NCI-H146 (cell line): ENCODE measurements at regions not wholly inside any gene's neighbourhood (a gene's known extent, or its start where the extent isn't known, plus 50 kb on each side); places are given as distances from the start of the nearest gene placed in this dataset.
"Not testable (repeated sequence)": the region's sequence is repeated elsewhere in the genome, so short reads cannot be mapped to it uniquely, and the experiment has no call there.

Experiments
- DNase-seq: peaks from one replicate; lab custom pipeline; 2025; lab: John Stamatoyannopoulos, UW

DNA sequence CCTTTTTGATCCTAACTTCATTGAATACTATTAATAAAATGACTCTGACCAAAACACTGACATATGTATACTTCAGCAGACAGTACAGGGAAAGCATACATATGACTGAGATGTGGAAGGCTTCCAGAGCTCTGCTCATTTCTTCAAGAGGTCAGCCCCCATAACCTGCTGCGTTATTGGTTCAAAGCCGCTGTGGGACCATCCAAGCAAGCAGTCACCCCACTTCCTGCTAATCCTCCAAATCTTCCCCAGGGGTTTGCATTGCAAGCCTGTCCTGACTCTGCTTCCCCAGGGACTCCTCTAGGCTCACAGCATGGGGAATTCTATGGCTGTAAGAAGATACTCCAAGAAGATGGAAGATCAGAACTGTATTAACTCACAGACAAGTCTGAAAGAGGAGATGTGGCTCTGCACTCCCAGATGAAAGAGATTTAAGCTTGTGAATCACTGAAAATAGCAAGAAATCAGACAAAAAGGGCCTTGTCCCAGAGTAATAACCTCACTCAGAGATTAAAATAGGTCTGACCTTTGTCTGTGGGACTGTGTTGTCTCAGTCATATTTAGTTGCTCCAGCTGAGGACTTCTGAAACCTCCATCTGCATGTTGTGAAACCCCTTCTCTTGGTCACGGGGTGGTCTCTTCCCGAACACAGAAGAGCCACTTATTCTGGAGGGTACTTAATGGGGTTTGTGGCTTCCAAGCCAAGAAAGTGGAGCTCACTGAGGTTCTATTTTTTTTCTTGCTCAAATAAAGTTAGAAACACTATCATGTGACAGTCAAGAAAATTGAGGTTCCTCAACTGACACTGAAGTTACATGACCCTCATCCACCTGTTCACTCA, 101.5 kb upstream of the MARCKS start:
- DNase-seq, result no peak

DNA sequence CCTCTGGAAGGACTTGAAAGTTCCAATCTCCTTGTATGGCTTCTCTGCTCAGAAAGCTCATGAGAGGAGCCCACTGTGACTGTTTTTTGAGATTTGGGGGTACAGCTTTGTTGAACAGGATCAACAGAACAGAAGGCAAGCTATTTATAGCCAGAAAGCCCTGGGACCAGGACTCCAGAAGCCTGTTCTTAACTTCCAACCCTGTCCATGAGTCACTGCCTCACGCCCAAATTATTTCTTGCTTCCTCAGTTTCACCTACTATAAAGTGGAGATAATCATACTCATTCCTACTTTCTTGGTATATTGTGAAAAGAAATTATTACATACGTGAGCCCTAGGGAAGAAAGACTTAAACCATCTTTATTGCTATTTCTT, 100.9 kb upstream of the MARCKS start:
- DNase-seq, result no peak

DNA sequence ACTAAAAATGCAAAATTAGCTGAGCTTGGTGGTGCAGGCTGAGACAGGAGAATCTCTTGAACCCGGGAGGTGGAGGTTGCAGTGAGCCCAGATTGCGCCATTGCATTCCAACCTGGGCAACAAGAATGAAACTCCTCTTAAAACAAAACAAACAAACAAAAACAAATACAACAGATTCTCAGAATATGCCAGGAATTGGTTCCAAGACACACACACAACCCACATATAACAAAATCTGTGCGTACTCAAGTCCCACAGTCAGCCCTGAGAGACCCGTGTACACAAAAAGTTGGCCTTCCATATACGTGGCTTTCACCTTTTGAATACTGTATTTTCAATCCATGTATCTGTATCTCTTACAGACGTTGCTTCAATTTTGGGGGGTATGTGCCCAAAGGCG, 98.9 kb upstream of the MARCKS start:
- no peak for DNase-seq

DNA sequence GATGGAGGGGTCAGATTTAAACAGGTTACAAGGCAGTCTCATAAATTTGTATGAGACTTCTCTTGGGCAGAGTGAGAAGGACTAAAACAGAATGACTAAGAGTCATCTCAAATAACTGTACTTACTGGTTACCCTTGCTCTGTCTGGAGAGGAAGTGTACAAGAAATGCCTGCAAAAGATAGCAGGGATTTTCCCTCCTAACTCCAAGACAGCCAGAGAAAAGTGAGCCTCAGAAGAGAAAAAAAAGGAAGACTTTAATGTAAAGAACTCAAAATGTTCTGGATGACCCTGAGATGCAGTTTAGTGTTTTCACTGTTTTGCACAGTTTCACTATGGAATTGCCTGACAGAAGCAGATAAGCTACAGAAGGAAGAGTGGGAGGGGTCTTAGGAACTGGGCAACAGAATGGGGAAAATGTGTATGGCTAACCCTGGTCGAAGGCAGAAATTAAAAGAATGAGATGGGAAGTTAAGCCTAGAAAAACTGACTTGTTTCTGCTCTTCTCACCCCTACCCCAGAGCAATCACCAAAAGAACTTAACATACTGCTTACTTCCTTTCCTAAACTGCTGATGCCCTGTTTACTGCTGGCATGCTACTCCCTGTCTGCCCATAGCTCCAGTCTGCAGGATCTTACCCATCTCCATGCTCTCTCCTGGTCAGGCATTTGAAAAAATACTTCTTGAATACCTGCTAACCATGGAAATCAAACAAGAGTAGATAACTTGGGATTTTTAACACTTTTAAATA, 98.1 kb upstream of the MARCKS start:
- no peak for DNase-seq

DNA sequence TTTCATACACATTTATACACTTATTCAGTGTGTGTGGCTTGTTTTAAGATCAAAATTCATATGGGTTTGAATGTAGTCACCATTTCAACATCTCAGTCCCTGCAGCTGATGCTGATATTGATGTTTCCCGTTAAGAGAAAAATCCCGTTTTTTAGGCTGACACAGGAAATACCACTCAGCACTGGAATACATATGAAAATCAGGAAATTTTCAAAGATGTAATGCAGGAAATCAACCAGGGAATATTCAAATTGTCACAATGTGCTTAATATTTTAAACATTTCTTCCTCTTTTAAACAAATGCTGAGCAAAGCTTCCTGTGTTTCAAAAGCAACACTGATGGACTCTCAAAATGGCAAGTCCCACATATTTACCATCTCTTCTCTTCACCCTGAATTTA, 94.5 kb upstream of the MARCKS start:
- DNase-seq, result no peak

DNA sequence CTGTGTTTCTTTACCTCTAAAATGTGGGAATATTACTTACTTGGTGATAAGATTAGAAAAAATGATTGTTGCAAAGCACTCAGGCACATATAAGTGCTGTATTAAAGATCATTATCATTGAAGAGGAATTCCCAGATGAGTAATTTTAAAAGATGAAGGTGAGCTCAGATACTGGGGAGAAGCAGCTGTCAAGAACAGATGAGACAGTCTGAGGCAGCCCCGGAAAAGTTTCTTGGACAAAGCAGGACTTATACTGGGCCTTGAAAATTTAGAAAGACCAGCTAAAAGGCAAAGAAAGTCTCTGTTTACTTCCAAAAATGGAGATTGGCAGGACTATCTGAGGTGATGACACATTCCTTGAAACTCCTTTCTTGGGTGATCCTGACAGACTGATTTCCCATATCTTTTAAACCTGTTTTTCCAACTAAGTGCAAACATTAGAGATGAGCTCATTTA, 93.8 kb upstream of the MARCKS start:
- no peak for DNase-seq

DNA sequence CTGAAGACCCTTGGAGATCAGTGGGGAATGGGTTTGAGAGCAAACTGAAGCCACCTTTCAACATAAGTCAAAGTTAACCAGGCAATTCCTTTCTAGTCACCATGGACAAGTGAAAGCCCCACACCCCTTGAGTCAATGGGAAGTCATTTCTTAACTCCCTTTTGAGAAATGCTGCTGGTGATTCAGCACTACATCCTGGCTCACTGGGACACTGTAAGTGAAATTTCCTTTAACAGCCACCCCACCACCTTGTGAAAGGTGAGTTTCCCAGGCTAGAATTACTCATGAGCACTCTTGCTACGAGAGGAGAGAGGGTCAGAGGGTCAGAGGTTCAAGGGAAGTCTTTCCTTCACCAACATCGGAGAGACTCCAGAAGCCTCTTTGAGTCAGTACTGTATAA, 93.3 kb upstream of the MARCKS start:
- no peak for DNase-seq

DNA sequence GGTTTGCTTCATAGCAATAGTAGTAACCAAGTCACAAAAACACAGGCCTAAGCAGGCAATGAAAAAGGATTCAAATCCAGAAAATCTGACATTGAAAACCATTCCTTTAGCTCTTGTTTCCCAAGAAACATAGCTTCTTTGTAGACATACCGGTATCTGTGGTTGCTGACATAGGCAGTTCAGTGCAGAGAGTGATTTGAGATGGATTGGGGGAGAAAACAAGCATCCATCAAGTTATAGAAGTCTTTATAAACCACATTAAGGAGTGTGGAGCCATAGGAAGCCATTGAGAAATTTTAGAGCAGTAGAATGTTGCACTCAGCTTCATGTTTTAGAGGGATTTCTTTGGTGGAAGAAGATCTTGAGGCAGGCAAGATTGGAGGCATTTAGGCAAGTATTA, 91.2 kb upstream of the MARCKS start:
- no peak for DNase-seq

DNA sequence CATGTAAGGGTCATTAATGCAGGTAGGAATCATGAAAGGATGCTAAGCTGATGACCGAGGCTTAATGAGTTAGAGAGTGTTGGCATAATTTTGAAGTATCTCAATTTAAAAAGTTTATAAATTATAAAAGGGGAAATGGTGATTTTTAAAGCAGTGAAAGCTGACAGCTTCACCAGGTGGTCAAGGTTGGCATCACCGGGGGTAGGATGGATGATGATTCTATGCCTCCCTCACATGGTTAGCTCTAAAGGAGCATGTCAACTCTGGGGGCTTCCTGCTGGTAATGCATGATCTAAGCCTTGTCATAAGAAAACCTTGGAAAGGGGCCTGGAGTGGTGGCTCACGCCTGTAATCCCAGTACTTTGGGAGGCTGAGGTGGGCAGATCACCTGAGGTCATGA, 89.2 kb upstream of the MARCKS start:
- no peak for DNase-seq

DNA sequence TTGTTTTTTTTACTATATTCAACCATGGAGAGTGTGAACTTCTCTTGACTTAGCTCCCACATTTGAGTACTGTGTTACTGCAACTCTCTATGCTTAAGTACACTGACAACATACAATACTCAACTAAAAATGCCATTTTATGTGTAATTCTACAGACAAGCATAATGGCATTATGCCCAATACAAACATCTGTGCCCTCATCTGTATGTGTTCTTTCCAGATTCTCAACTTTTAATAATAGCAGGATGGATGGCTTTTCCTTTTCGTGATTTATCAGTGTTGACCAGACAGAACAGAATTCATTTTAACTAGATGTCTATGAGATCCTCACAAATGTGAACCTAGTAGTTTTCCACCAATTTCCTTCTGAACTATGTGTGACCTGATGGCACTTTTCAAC, 84.2 kb upstream of the MARCKS start:
- DNase-seq, result no peak

DNA sequence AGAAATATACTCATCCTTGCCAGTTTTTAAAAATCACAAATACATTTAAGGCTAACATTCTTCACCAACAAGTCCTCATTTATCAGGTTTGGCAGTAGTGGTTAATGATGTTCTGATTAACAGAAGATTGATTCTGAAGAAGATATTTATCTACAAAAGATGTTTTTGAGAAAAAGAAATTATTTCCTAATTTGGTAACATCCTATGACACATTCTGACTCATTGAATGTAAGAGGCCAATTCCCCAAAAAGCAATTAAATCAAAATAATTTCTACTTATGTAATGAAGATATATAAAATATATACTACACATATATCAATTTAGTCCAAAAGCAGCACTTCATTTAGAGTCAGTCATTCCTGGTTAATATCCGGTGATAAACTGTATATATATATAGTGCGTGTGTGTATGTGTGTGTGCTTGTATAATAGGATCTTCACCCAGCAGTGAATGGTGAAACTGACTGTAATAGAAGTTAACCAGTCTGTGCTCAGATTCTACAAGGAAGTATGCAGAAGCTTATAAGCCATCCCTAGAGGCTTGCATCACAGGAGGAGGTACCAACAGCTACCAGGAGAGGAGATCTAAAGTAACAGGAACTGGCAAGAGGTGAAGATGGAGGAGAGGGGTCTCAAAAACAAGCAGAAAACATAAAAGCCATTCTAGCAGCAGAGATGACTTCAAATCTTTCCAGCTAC, 82.9 kb upstream of the MARCKS start:
- DNase-seq, result no peak

DNA sequence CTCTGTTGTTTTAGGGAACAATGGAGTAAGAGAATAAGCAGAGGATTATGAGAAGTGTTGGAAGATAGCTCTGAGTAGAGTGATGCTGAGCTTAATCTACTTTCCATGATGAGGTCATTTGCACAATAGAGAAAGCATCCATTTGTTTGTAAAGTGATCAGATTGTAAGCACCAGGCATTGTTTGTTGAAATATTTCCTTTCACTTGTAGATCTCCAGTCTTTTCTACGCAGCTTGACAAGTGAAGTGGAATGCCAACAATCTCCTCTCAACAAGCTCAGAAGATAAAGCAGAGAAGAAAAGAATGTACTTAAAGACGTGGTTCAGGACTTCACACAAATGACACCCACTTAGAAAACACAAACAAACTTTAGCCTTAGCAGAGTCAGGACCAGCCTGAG, 80.1 kb upstream of the MARCKS start:
- DNase-seq, result no peak

DNA sequence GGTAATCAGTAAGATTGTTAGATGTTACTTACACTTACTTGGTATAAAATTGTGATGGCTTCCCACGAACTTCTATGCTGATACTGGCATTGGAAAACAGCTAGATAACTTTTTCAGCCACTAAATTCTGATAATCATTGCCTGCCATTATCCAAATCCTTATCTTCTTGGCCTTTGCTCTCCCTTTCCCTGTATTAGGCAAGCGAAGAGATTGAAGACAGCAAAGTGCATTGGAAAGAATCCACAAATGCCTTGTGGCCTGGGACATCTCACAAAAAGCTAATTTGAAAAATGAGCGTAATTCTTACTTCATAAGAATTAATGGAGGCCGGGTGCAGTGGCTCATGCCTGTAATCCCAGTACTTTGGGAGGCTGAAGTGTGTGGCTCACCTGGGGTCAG, 79.5 kb upstream of the MARCKS start:
- DNase-seq, result no peak

DNA sequence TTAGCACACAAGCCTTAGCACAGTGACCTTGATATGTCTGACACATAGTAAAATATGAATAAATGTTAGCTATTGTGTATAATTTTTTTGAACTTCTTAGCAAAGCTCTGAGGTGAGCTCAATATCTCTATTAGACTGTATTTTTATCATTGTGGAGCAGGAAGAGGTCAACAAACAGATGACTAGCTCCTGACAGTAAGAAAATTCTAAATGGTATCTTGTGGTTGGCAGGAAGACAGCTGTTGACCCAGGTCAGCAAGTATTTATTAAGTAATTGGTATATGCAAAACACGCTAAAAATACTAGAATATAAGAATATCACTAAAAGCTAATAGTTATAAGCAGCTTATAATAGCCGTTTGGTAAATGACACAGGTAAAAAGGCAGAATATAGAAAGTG, 77.5 kb upstream of the MARCKS start:
- no peak for DNase-seq

DNA sequence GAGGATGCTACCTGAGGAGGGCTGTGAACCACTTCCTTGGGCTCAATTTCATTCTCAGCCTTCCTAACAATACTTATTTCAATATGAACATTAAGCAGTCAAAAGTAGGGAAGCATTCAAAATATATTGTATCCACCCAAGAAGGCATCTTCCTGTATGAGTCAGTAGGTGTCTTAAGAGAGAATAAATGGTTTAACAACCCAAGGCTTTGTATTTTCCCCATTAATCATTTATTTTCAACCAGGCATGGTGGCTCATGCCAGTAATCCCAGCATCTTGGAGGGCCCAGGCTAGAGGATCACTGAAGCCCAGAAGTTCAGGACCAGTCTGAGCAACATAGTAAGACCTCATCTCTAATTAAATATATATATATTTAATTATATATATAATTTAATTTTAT, 74.5 kb upstream of the MARCKS start:
- DNase-seq, result no peak

DNA sequence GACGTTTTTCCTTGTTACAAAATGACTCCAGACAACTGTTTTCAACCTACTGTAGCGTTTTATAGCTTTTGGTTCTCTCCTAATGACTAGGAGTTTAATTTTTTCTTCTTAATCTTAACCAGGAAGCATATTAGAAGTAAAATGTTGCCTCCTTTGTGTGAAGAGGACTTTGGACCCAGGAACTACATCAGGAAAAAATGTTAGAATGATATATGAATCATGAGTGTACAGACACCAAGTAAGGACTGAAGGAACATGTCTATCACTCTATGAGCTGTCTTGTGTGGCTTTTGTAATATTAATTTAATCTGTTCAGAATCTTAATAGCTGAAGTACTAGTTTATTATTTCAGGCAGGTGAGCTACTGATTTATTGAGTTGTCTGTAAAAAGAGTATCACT, 71.0 kb upstream of the MARCKS start:
- no peak for DNase-seq

DNA sequence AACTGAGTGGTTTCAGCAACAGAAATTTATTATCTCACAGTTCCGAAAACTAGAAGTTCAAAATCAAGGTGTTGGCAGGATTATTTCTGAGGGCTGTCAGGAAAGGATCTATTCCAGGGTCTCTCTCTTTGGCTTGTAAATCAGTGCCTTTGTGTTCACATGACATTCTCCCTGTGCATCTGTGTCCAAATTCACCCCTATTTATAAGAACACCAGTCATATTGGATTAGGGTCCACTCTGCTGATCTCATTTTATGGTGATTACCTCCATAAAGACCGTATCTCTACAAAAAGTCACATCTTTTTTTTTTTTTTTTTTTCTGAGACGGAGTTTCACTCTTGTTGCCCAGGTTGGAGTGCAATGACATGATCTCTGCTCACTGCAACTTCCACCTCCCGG, 68.6 kb upstream of the MARCKS start:
- no peak for DNase-seq

DNA sequence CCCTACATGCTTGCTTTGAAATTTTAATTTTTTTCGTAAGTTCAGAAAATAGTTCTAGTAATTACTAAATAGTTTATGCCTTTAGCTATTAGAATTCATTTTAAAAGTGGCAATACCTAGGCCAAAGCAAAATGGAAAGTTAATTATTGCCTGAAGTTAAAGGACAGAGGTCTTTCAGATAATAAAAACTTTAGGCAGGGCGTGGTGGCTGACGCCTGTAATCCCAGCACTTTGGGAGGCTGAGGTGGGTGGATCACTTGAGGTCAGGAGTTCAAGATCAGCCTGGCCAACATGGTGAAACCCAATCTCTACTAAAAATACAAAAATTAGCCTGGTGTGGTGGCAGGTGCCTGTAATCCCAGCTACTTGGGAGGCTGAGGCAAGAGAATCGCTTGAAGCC, 65.9 kb upstream of the MARCKS start:
- not testable (repeated sequence) for DNase-seq

DNA sequence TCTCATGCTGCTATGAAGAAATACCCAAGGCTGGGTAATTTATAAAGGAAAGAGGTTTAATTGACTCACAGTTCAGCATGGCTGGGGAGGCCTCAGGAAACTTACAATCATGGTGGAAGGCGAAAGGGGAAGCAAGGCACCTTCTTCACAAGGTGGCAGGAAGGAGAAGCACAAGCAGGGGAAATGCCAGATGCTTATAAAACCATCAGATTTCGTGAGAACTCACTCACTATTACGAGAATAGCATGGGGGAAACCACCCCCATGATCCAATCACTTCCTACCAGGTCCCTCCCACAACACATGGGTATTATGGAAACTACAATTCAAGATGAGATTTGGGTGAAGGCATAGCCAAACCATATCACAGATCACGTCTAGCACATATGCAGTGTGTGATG, 61.8 kb upstream of the MARCKS start:
- not testable (repeated sequence) for DNase-seq

DNA sequence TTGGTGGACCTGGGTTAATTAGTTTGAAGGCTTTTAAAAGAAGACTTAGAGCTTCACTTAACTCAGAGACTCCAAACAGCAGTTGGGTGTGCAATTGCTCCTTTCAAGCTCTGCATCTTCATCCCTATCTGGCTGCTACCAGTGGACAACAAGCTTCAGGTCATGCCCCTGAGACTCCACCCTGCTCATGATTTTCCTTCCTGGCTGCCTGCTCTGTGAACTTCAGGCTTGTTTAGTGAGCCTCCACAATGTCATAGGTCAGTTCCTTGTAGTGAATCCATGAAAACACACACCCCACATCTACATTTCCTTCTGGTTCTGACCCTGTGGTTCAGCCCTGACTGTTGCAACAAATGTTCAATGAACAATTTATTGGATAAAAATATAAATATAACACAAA, 61.1 kb upstream of the MARCKS start:
- DNase-seq, result no peak

DNA sequence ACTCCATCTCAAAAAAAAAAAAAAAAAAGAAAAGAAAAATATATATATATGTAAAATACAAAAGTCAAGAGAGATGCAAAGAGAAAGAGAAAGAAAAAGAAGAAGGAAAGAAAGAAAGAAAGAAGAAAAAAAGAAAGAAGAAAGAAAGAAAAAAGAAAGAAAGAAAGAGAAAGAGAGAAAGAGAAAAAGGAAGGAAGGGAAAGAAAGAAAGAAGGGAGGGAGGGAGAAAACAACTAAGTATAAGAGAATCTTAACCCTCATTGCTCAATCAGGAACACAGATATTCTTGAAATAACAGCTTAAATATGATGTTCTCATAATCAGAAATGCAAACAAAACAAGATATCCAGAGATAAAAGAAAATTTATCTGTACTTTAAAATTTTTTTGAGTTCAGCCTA, 54.4 kb upstream of the MARCKS start:
- no peak for DNase-seq

DNA sequence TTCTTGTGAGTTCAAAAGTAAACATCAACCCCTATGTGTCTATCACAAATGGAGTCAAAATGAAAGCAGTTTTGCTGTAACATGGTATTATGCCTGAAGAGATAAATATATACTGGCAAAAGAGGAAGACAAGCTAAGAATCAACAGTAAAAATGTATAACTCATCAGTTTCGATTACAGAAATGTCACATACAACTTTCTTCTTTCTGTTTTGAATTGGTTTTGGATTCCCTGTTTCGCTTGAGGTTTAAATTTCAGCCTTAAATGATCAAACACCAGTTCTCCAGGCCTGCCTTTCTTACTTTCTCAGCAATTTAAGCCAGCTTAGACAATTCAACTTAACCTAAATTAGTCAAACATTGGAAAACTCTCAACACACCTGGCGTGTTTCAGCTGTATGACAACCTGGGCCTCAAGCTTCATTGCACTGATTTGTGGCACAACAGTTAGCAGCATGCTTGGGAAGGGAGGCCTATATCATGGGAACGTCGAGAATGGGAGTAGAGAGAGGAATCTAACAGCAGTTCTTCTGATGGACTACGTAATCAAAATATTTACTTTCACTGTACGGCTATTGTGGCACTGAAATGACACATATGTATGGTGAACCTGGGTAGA, 51.9 kb upstream of the MARCKS start:
- DNase-seq, result no peak
